ENCODE measurements at regions not wholly inside any gene's neighbourhood (a gene's known extent, or its start where the extent isn't known, plus 50 kb on each side); places are given as distances from the start of the nearest gene placed in this dataset.

- in situ Hi-C loops (cut with MboI; ENCODE audit: low sequenced_read_pairs in 4 of 4) (no loop called here), intact Hi-C loops (cut with DNase I; ENCODE audit: low total_unique reads) (no loop called here)
- DNase-seq (no peak), ATAC-seq (no peak)
- H3K36me3 ChIP-seq, result no peaks in the 10 kb centered on the region
- no peak overlapping the region for H3K27ac ChIP-seq
- no peak overlapping the region for H3K4me3 ChIP-seq
- peaks cover 0 to 25% of the 10 kb centered on the region in 2 donors for H3K4me1 ChIP-seq
- no peaks in the 10 kb centered on the region for H3K9me3 ChIP-seq
- TF ChIP-seq POLR2A (IDR thresholded peaks at IDR 0.05), result no peak
- TF ChIP-seq CTCF (IDR thresholded peaks at IDR 0.05 in 4 of 5, conservative IDR thresholded peaks at IDR 0.05 in 1 of 5), result no peak
- H3K27me3 ChIP-seq, result no peaks in the 10 kb centered on the region
These were observed 262.4 kb downstream of the PTPRC start for GRCh38 chr1:198901266-198901665.

GRCh38 chr1:198902655-198903054 is 263.8 kb downstream of the PTPRC start:
- Histone ChIP-seq H3K27ac (no peak overlapping the region), H3K27me3 (no peaks in the 10 kb centered on the region), H3K4me1 (peaks cover 0 to 30% of the 10 kb centered on the region in 2 donors), H3K9me3 (no peaks in the 10 kb centered on the region), H3K36me3 (no peaks in the 10 kb centered on the region), H3K4me3 (no peak overlapping the region)
- no peak for ATAC-seq
- in situ Hi-C loops (cut with MboI; ENCODE audit: low sequenced_read_pairs in 4 of 4), result no loop called here
- no peak for DNase-seq
- intact Hi-C loops (cut with DNase I; ENCODE audit: low total_unique reads), result no loop called here
- no peak for TF ChIP-seq CTCF (IDR thresholded peaks at IDR 0.05 in 4 of 5, conservative IDR thresholded peaks at IDR 0.05 in 1 of 5)
- TF ChIP-seq POLR2A (IDR thresholded peaks at IDR 0.05), result no peak

GRCh38 chr1:198903203-198903602 is 264.4 kb downstream of the PTPRC start:
- no peak for DNase-seq
- Histone ChIP-seq H3K36me3 (no peaks in the 10 kb centered on the region), H3K4me3 (no peak overlapping the region), H3K4me1 (peaks cover 0 to 30% of the 10 kb centered on the region in 2 donors), H3K9me3 (no peaks in the 10 kb centered on the region), H3K27ac (peak overlapping the region in 1 of 4 donors; percentile 20), H3K27me3 (no peaks in the 10 kb centered on the region)
- ATAC-seq, result no peak
- TF ChIP-seq POLR2A (IDR thresholded peaks at IDR 0.05) (no peak), CTCF (IDR thresholded peaks at IDR 0.05 in 4 of 5, conservative IDR thresholded peaks at IDR 0.05 in 1 of 5) (no peak)
- intact Hi-C loops (cut with DNase I; ENCODE audit: low total_unique reads) (no loop called here), in situ Hi-C loops (cut with MboI; ENCODE audit: low sequenced_read_pairs in 4 of 4) (no loop called here)

GRCh38 chr1:198903621-198904020 is 264.8 kb downstream of the PTPRC start:
- peaks cover 0 to 30% of the 10 kb centered on the region in 2 donors for H3K4me1 ChIP-seq
- no peak overlapping the region for H3K4me3 ChIP-seq

More at GRCh38 chr1:198903621-198904020, 264.8 kb downstream of the PTPRC start:
- Histone ChIP-seq H3K27me3 (no peaks in the 10 kb centered on the region), H3K36me3 (no peaks in the 10 kb centered on the region), H3K27ac (peak overlapping the region in 2 of 4 donors; percentile 20 to 34), H3K9me3 (no peaks in the 10 kb centered on the region)
- ATAC-seq (no peak), DNase-seq (no peak)
- in situ Hi-C loops (cut with MboI; ENCODE audit: low sequenced_read_pairs in 4 of 4) (no loop called here), intact Hi-C loops (cut with DNase I; ENCODE audit: low total_unique reads) (no loop called here)
- TF ChIP-seq CTCF (IDR thresholded peaks at IDR 0.05 in 4 of 5, conservative IDR thresholded peaks at IDR 0.05 in 1 of 5) (no peak), POLR2A (IDR thresholded peaks at IDR 0.05) (no peak)

All from gastrocnemius medialis (tissue), 4 donors.